HL-60 (cell line): ENCODE measurements at regions not wholly inside any gene's neighbourhood (a gene's known extent, or its start where the extent isn't known, plus 50 kb on each side); places are given as distances from the start of the nearest gene placed in this dataset.

Experiments
- DNase-seq, 2 experiments: peaks; one replicate each; pipeline ENCODE4 v3.0.0-alpha.2; 2010 to 2020; ENCODE audit warnings: low read depth in 1 of 2, low spot score in 1 of 2
- H3K27ac ChIP-seq: fragments of 250-450 bp; sonication (Bioruptor Pico); replicated peaks from 2 replicates; pipeline ENCODE4 v1.5.1; 2020; ENCODE audit warnings: mild to moderate bottlenecking, moderate library complexity
- H3K27me3 ChIP-seq: fragments of 250-450 bp; sonication (Bioruptor Pico); 2 replicates; pipeline ENCODE4 v1.5.1; 2021; ENCODE audit warnings: mild to moderate bottlenecking, moderate library complexity; ENCODE audit not compliant: insufficient read depth, poor library complexity, severe bottlenecking
- H3K4me3 ChIP-seq: replicated peaks from 2 replicates; pipeline ENCODE4 v1.5.1; 2011; ENCODE audit warnings: mild to moderate bottlenecking, control low read depth, low read length; ENCODE audit not compliant: insufficient read depth
- CTCF ChIP-seq: IDR thresholded peaks from one replicate; pipeline ENCODE4 v1.5.1; 2011; ENCODE audit warnings: low read length, control low read depth, inconsistent platforms; ENCODE audit not compliant: insufficient read depth
- GABPA ChIP-seq: IDR thresholded peaks from 2 replicates; pipeline ENCODE4 v1.6.1; 2012; ENCODE audit warnings: low read depth
- POLR2AphosphoS5 ChIP-seq: IDR thresholded peaks from 2 replicates; pipeline ENCODE4 v1.6.1; 2012; ENCODE audit warnings: low read depth
- REST ChIP-seq: IDR thresholded peaks from 2 replicates; pipeline ENCODE4 v1.6.1; 2012; ENCODE audit warnings: low read depth; ENCODE audit not compliant: insufficient replicate concordance
- SPI1 ChIP-seq: IDR thresholded peaks from 2 replicates; pipeline ENCODE4 v1.6.1; 2012; ENCODE audit warnings: low read depth, mild to moderate bottlenecking, borderline replicate concordance

- TF ChIP-seq CTCF: no peak
- TF ChIP-seq SPI1: no peak
- TF ChIP-seq POLR2AphosphoS5: no peak
- no peak for TF ChIP-seq GABPA
- TF ChIP-seq REST: no peak
- no peaks in the 10 kb centered on the region for H3K27me3 ChIP-seq
- no peak overlapping the region for H3K27ac ChIP-seq
- H3K4me3 ChIP-seq: no peak overlapping the region
- DNase-seq: no peak
Measured at GRCh38 chr4:123823244-123823643, 426.6 kb downstream of the SPRY1 start.

GRCh38 chr4:123824524-123824923, 427.9 kb downstream of the SPRY1 start:
- no peak for DNase-seq
- Histone ChIP-seq H3K27me3 (no peaks in the 10 kb centered on the region), H3K27ac (no peak overlapping the region), H3K4me3 (no peak overlapping the region)
- no peak for TF ChIP-seq GABPA
- TF ChIP-seq SPI1: no peak
- TF ChIP-seq POLR2AphosphoS5: no peak
- TF ChIP-seq REST: no peak
- TF ChIP-seq CTCF: no peak

GRCh38 chr4:123825596-123826291, 429.1 kb downstream of the SPRY1 start:
- DNase-seq: no peak
- no peak overlapping the region for H3K27ac ChIP-seq
- TF ChIP-seq POLR2AphosphoS5 (no peak), REST (no peak), SPI1 (no peak), CTCF (no peak), GABPA (no peak)
- no peak overlapping the region for H3K4me3 ChIP-seq
- H3K27me3 ChIP-seq: no peaks in the 10 kb centered on the region
